GM23338 (cell line): ENCODE measurements at regions not wholly inside any gene's neighbourhood (a gene's known extent, or its start where the extent isn't known, plus 50 kb on each side); places are given as distances from the start of the nearest gene placed in this dataset.

Experiments
- ATAC-seq: fragments of 200-7000 bp; cut with Tn5 transposase; 3 replicates; pipeline ENCODE4 v1.9.1; 2020
- DNase-seq: peaks from one replicate; pipeline ENCODE4 v3.0.0-alpha.2; 2015; ENCODE audit warnings: low spot score
- H2AFZ ChIP-seq: fragments of 200-600 bp; sonication (generic); 2 replicates; pipeline ENCODE4 v1.8.0; 2016; ENCODE audit warnings: antibody characterized with exemption, mild to moderate bottlenecking, moderate library complexity
- H3F3A ChIP-seq: fragments of 200-600 bp; sonication (generic); replicated peaks from 2 replicates; pipeline ENCODE4 v1.8.0; 2017; ENCODE audit warnings: antibody characterized with exemption, mixed run types, low read depth
- H3K27ac ChIP-seq: fragments of 200-600 bp; sonication (generic); 2 replicates; pipeline ENCODE4 v1.6.1; 2016; ENCODE audit warnings: low read depth
- H3K27me3 ChIP-seq: fragments of 200-600 bp; sonication (generic); 2 replicates; pipeline ENCODE4 v1.8.0; 2016; ENCODE audit warnings: mild to moderate bottlenecking, mixed run types, moderate library complexity; ENCODE audit not compliant: insufficient read depth
- H3K36me3 ChIP-seq: fragments of 200-600 bp; sonication (generic); 2 replicates; pipeline ENCODE4 v1.8.0; 2016; ENCODE audit warnings: mild to moderate bottlenecking; ENCODE audit not compliant: insufficient read depth
- H3K4me1 ChIP-seq: fragments of 200-600 bp; sonication (generic); 2 replicates; pipeline ENCODE4 v1.8.0; 2016; ENCODE audit warnings: mild to moderate bottlenecking, moderate library complexity; ENCODE audit not compliant: insufficient read depth
- H3K4me2 ChIP-seq: fragments of 200-600 bp; sonication (generic); 2 replicates; pipeline ENCODE4 v1.7.1; 2017; ENCODE audit warnings: mixed run types
- H3K4me3 ChIP-seq: fragments of 200-600 bp; sonication (generic); 2 replicates; pipeline ENCODE4 v1.6.1; 2016; ENCODE audit warnings: mixed run types
- H3K79me2 ChIP-seq: fragments of 200-600 bp; sonication (generic); replicated peaks from 2 replicates; pipeline ENCODE4 v1.8.0; 2017; ENCODE audit warnings: mild to moderate bottlenecking; ENCODE audit not compliant: insufficient read depth
- H3K9me2 ChIP-seq: fragments of 200-600 bp; sonication (generic); 2 replicates; pipeline ENCODE4 v1.8.0; 2017; ENCODE audit not compliant: insufficient read depth
- H4K20me1 ChIP-seq: fragments of 200-600 bp; sonication (generic); replicated peaks from 2 replicates; pipeline ENCODE4 v1.8.0; 2017; ENCODE audit warnings: mild to moderate bottlenecking; ENCODE audit not compliant: insufficient read depth
- H3K27ac Mint-ChIP-seq: 2 replicates; pipeline ENCODE4 v1.8.0; 2020; ENCODE audit warnings: inconsistent platforms, mild to moderate bottlenecking, moderate library complexity, mixed read lengths
- H3K27me3 Mint-ChIP-seq: 3 replicates; pipeline ENCODE4 v1.8.0; 2022; ENCODE audit warnings: low read depth, mild to moderate bottlenecking, moderate library complexity, mixed read lengths, inconsistent platforms; ENCODE audit not compliant: insufficient read depth, poor library complexity
- H3K36me3 Mint-ChIP-seq: 3 replicates; pipeline ENCODE4 v1.8.0; 2021; ENCODE audit warnings: low read depth, mild to moderate bottlenecking, inconsistent platforms, moderate library complexity, mixed read lengths
- H3K4me1 Mint-ChIP-seq: 3 replicates; pipeline ENCODE4 v1.8.0; 2020; ENCODE audit warnings: mild to moderate bottlenecking, inconsistent platforms, mixed read lengths
- H3K4me3 Mint-ChIP-seq: 3 replicates; pipeline ENCODE4 v1.8.0; 2021; ENCODE audit warnings: moderate library complexity, mild to moderate bottlenecking, inconsistent platforms, mixed read lengths
- H3K9me3 Mint-ChIP-seq: 3 replicates; pipeline ENCODE4 v1.8.0; 2020; ENCODE audit warnings: moderate library complexity, mild to moderate bottlenecking, inconsistent platforms, mixed read lengths
- CREB1 ChIP-seq: fragments of 250-450 bp; sonication (Bioruptor Pico); IDR thresholded peaks from 2 replicates; pipeline ENCODE4 v1.5.0; 2020; ENCODE audit warnings: low read depth, mild to moderate bottlenecking, moderate library complexity
- CTCF ChIP-seq, 2 experiments: fragments of 200-600 bp in 1 of 2; sonication (generic) in 1 of 2; conservative IDR thresholded peaks; 2 replicates each; pipeline versions ENCODE4 v1.5.1 to v1.6.1; 2016 to 2017; ENCODE audit warnings: antibody characterized with exemption in 2 of 2, low read depth in 2 of 2, mild to moderate bottlenecking in 2 of 2, moderate library complexity in 1 of 2
- ETS1 ChIP-seq: IDR thresholded peaks from 2 replicates; pipeline ENCODE4 v1.6.1; 2016; ENCODE audit warnings: antibody characterized with exemption
- EZH2 ChIP-seq: fragments of 200-600 bp; sonication (generic); IDR thresholded peaks from one replicate; pipeline ENCODE4 v1.8.0; 2017; ENCODE audit warnings: antibody characterized with exemption, mild to moderate bottlenecking, low read depth; ENCODE audit not compliant: unreplicated experiment
- EZH2phosphoT487 ChIP-seq: fragments of 200-600 bp; sonication (generic); IDR thresholded peaks from one replicate; pipeline ENCODE4 v1.8.1; 2018; ENCODE audit warnings: antibody characterized with exemption; ENCODE audit not compliant: unreplicated experiment
- JUNB ChIP-seq: IDR thresholded peaks from one replicate; pipeline ENCODE4 v1.6.1; 2016; ENCODE audit warnings: antibody characterized with exemption; ENCODE audit not compliant: unreplicated experiment
- NANOG ChIP-seq: IDR thresholded peaks from 2 replicates; pipeline ENCODE4 v1.6.1; 2016; ENCODE audit warnings: antibody characterized with exemption, borderline replicate concordance
- POLR2AphosphoS5 ChIP-seq: IDR thresholded peaks from 2 replicates; pipeline ENCODE4 v1.6.1; 2016; ENCODE audit warnings: antibody characterized with exemption, low read depth
- REST ChIP-seq: IDR thresholded peaks from one replicate; pipeline ENCODE4 v1.6.1; 2018; ENCODE audit warnings: antibody characterized with exemption; ENCODE audit not compliant: unreplicated experiment
- STAT1 ChIP-seq: IDR thresholded peaks from one replicate; pipeline ENCODE4 v1.6.1; 2016; ENCODE audit warnings: antibody characterized with exemption; ENCODE audit not compliant: unreplicated experiment
- ZNF114 ChIP-seq: fragments of 250-450 bp; sonication (Bioruptor Pico); IDR thresholded peaks from 2 replicates; pipeline ENCODE4 v1.5.0; 2020; ENCODE audit warnings: mild to moderate bottlenecking, moderate library complexity
- ZNF331 ChIP-seq: fragments of 250-450 bp; sonication (Bioruptor Pico); IDR thresholded peaks from 2 replicates; pipeline ENCODE4 v1.5.0; 2020; ENCODE audit warnings: low read depth, mild to moderate bottlenecking, moderate library complexity
- ZNF462 ChIP-seq: fragments of 250-450 bp; sonication (Bioruptor Pico); IDR thresholded peaks from 2 replicates; pipeline ENCODE4 v1.5.0; 2020; ENCODE audit warnings: mild to moderate bottlenecking, moderate library complexity

GRCh38 chr20:19074828-19075516, 137.5 kb upstream of the SLC24A3 start:
- H3K9me2 ChIP-seq = no peaks in the 10 kb centered on the region; the same call in 1 of the 2 replicates
- Mint-ChIP-seq H3K27ac (no peak overlapping the region), H3K4me3 (no peak overlapping the region), H3K27me3 (peaks cover 3% of the 10 kb centered on the region), H3K4me1 (peaks cover 25% of the 10 kb centered on the region), H3K36me3 (no peaks in the 10 kb centered on the region), H3K9me3 (no peaks in the 10 kb centered on the region)
- no peaks in the 10 kb centered on the region for H3K36me3 ChIP-seq
- H2AFZ ChIP-seq = no peak overlapping the region
- H3K4me2 ChIP-seq = no peak overlapping the region
- H3K27me3 ChIP-seq = no peaks in the 10 kb centered on the region
- DNase-seq (no peak), ATAC-seq (no peak)
- no peaks in the 10 kb centered on the region for H3K79me2 ChIP-seq
- H3F3A ChIP-seq = no peaks in the 10 kb centered on the region
- H4K20me1 ChIP-seq = no peaks in the 10 kb centered on the region
- H3K27ac ChIP-seq = no peak overlapping the region
- TF ChIP-seq STAT1 (no peak), ZNF114 (no peak), POLR2AphosphoS5 (no peak), CTCF (conservative IDR thresholded peaks at IDR 0.05; ENCODE audit: low read depth in 2 of 2) (no peak), ETS1 (no peak), REST (no peak), CREB1 (CRISPR knock-in tag) (no peak), EZH2 (no peak), JUNB (no peak), ZNF462 (CRISPR knock-in tag) (no peak), EZH2phosphoT487 (no peak), NANOG (no peak), ZNF331 (CRISPR knock-in tag) (no peak)
- no peak overlapping the region for H3K4me3 ChIP-seq
- peaks cover 7% of the 10 kb centered on the region; the same call in 1 of the 2 replicates for H3K4me1 ChIP-seq
